Parathyroid adenoma (tissue), 2 donors: ENCODE measurements at regions not wholly inside any gene's neighbourhood (a gene's known extent, or its start where the extent isn't known, plus 50 kb on each side); places are given as distances from the start of the nearest gene placed in this dataset.

Source experiments
- H2AFZ ChIP-seq: fragments of 300-600 bp; sonication (generic); one replicate; pipeline ENCODE4 v1.7.0; 2017; ENCODE audit warnings: antibody characterized with exemption, mild to moderate bottlenecking
- H3K27ac ChIP-seq: fragments of 300-600 bp; sonication (generic); one replicate; pipeline ENCODE4 v1.7.0; 2017
- H3K27me3 ChIP-seq: fragments of 300-600 bp; sonication (generic); one replicate; pipeline ENCODE4 v1.7.0; 2017; ENCODE audit warnings: low read length; ENCODE audit not compliant: control insufficient read depth, insufficient read depth
- H3K36me3 ChIP-seq: fragments of 300-600 bp; sonication (generic); one replicate; pipeline ENCODE4 v1.7.0; 2017; ENCODE audit warnings: low read length; ENCODE audit not compliant: control insufficient read depth, insufficient read depth
- H3K4me1 ChIP-seq: fragments of 300-600 bp; sonication (generic); one replicate; pipeline ENCODE4 v1.7.0; 2017; ENCODE audit warnings: control low read depth
- H3K4me2 ChIP-seq: fragments of 300-600 bp; sonication (generic); one replicate; pipeline ENCODE4 v1.7.0; 2017; ENCODE audit warnings: low read length
- H3K4me3 ChIP-seq: fragments of 300-600 bp; sonication (generic); one replicate; pipeline ENCODE4 v1.7.0; 2017; ENCODE audit warnings: low read depth, low read length
- H3K79me2 ChIP-seq: fragments of 300-600 bp; sonication (generic); one replicate; pipeline ENCODE4 v1.7.0; 2017; ENCODE audit warnings: control low read depth
- H3K9ac ChIP-seq: fragments of 300-600 bp; sonication (generic); one replicate; pipeline ENCODE4 v1.7.0; 2017; ENCODE audit warnings: mild to moderate bottlenecking
- H3K9me3 ChIP-seq: fragments of 300-600 bp; sonication (generic); one replicate; pipeline ENCODE4 v1.7.0; 2017; ENCODE audit warnings: low read length; ENCODE audit not compliant: control insufficient read depth
- TF ChIP-seq, protein P1 (sequence below): fragments of 300-600 bp; sonication (generic); IDR thresholded peaks from one replicate; pipeline ENCODE4 v1.7.0; 2017; ENCODE audit warnings: antibody characterized with exemption, mild to moderate bottlenecking
- donor health status: primary hyperparathyroidism.

DNA sequence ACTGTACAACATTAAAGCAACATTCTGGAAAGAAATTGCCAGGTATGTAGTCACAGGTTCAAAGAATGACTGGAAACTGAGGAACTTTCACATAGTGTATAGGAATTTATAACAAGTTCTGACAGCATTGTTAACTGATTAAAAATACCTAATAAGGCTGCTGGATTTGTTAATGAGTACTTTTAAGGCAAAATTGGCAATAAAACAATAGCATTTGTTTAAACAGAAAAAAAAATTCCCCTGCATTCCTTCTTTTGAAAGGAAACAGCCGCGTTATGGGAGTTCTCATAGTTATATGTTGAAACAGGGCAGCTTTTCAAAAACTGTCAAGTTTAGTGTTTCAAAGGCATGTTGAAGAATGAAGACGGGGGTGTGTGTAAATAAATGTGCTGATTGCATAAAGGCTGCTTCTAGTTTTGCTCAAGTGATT is 282.5 kb upstream of the FAT1 start:
- no peaks in the 10 kb centered on the region for H3K4me1 ChIP-seq
- no peak overlapping the region for H3K4me3 ChIP-seq
- no peaks in the 10 kb centered on the region for H3K9me3 ChIP-seq
- no peak overlapping the region for H3K4me2 ChIP-seq
- TF ChIP-seq, protein P1, sequence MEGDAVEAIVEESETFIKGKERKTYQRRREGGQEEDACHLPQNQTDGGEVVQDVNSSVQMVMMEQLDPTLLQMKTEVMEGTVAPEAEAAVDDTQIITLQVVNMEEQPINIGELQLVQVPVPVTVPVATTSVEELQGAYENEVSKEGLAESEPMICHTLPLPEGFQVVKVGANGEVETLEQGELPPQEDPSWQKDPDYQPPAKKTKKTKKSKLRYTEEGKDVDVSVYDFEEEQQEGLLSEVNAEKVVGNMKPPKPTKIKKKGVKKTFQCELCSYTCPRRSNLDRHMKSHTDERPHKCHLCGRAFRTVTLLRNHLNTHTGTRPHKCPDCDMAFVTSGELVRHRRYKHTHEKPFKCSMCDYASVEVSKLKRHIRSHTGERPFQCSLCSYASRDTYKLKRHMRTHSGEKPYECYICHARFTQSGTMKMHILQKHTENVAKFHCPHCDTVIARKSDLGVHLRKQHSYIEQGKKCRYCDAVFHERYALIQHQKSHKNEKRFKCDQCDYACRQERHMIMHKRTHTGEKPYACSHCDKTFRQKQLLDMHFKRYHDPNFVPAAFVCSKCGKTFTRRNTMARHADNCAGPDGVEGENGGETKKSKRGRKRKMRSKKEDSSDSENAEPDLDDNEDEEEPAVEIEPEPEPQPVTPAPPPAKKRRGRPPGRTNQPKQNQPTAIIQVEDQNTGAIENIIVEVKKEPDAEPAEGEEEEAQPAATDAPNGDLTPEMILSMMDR, result no peak
- H3K27ac ChIP-seq, result no peak overlapping the region
- no peaks in the 10 kb centered on the region for H3K36me3 ChIP-seq
- no peak overlapping the region for H2AFZ ChIP-seq
- no peaks in the 10 kb centered on the region for H3K27me3 ChIP-seq
- H3K79me2 ChIP-seq, result no peaks in the 10 kb centered on the region
- no peak overlapping the region for H3K9ac ChIP-seq

DNA sequence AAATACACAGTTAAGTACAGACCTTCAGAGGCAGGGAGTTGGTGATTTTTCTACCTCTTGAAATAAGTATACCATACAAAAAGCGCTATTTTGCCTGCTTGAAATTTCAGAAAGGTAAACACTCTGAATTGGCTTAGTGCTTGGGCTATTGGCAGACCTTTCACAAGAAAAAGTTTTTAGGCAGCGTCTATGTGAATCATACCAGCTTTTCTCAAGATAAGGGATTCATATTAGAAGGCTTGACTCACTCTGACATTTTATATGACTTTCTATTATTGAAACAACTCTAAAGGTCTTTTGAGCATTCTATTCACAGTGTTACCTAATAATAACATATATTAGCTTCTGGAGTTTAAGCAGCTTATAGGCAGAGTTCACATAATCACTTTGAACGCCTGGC is 286.4 kb upstream of the FAT1 start:
- TF ChIP-seq, protein P1, result no peak
- Histone ChIP-seq H3K36me3 (no peaks in the 10 kb centered on the region), H3K79me2 (no peaks in the 10 kb centered on the region), H3K27me3 (no peaks in the 10 kb centered on the region), H3K9ac (no peak overlapping the region), H3K4me1 (no peaks in the 10 kb centered on the region), H3K4me2 (no peak overlapping the region), H2AFZ (no peak overlapping the region), H3K9me3 (no peaks in the 10 kb centered on the region), H3K27ac (no peak overlapping the region), H3K4me3 (no peak overlapping the region)

DNA sequence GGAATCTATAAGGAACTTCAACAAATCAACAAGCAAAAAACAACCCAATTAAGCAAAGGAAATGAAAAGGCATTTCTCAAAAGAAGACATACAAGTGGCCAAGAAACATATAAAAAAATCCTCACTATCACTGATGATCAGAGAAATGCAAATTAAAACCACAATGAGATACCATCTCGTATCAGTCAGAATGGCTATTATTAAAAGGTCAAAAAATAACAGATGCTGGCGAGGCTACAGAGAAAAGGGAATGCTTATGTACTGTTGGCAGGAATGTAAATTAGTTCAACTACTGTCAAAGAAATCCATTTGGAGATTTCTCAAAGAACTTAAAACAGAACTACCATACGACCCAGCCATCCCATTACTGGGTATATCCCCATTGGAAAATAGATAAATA is 292.4 kb upstream of the FAT1 start:
- no peak overlapping the region for H2AFZ ChIP-seq
- no peaks in the 10 kb centered on the region for H3K79me2 ChIP-seq
- no peaks in the 10 kb centered on the region for H3K27me3 ChIP-seq
- no peak overlapping the region for H3K9ac ChIP-seq
- H3K4me1 ChIP-seq, result no peaks in the 10 kb centered on the region
- no peaks in the 10 kb centered on the region for H3K36me3 ChIP-seq
- H3K9me3 ChIP-seq, result no peaks in the 10 kb centered on the region
- TF ChIP-seq, protein P1, result no peak
- no peak overlapping the region for H3K27ac ChIP-seq
- no peak overlapping the region for H3K4me3 ChIP-seq
- H3K4me2 ChIP-seq, result no peak overlapping the region

DNA sequence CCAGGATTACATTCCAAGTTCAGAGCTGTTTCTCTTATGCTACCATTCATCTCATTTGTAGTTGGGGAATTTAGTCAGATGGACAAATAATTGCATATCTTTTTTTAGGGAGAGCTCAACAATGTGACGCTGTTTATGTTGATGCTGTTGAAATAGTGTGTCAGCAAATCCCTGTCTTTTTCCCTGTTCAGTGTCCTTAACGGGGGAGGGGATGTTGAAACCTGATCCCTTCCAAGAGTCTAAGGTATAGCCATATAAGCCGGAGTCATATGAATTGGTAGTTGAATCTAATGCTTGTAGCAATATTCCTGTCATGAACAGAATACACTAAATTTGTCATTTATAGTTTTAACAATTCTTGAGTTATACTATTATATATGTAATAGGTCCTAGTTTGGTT is 293.5 kb upstream of the FAT1 start:
- Histone ChIP-seq H3K4me3 (no peak overlapping the region), H3K4me1 (no peaks in the 10 kb centered on the region), H3K9ac (no peak overlapping the region), H2AFZ (no peak overlapping the region), H3K9me3 (no peaks in the 10 kb centered on the region), H3K36me3 (no peaks in the 10 kb centered on the region), H3K27ac (no peak overlapping the region), H3K27me3 (no peaks in the 10 kb centered on the region), H3K4me2 (no peak overlapping the region), H3K79me2 (no peaks in the 10 kb centered on the region)
- TF ChIP-seq, protein P1, result no peak

DNA sequence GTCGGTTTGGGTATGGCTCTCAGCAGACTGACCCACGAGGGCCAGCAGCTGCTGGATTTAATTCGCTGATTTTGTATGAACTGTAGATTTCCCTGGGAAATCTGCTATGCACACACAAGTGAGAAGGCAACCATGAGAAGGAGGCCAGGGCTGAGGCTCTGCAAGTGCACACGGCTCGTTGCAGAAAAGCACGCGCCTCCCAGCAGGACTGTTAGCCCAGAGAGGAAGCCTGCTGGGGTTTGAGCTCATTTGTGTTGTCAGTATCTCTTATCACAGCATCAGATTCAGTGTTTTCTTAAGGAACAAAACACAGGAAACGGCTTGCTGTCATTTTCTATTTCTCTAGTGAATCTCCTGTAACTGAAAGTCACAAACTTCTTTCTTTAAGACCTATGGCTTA is 296.2 kb upstream of the FAT1 start:
- no peaks in the 10 kb centered on the region for H3K4me1 ChIP-seq
- H3K27ac ChIP-seq, result no peak overlapping the region

More for the DNA sequence above, 296.2 kb upstream of the FAT1 start:
- Histone ChIP-seq H2AFZ (no peak overlapping the region), H3K9me3 (no peaks in the 10 kb centered on the region), H3K9ac (no peak overlapping the region), H3K4me3 (no peak overlapping the region), H3K27me3 (no peaks in the 10 kb centered on the region), H3K4me2 (no peak overlapping the region), H3K36me3 (no peaks in the 10 kb centered on the region), H3K79me2 (no peaks in the 10 kb centered on the region)
- TF ChIP-seq, protein P1, result no peak
